Uterus (tissue), 2 donors: ENCODE measurements at regions not wholly inside any gene's neighbourhood (a gene's known extent, or its start where the extent isn't known, plus 50 kb on each side); places are given as distances from the start of the nearest gene placed in this dataset.

Experiments
- POLR2A ChIP-seq, 2 donors: fragments of 450-650 bp; IDR thresholded peaks; one replicate each; pipeline ENCODE4 v1.6.1; 2016; ENCODE audit warnings: antibody characterized with exemption in 2 of 2, mild to moderate bottlenecking in 1 of 2, moderate library complexity in 1 of 2
- TF ChIP-seq, protein P1 (sequence below), 4 experiments: fragments of 200-600 bp in 2 of 4; fragments of 450-650 bp in 2 of 4; sonication (generic) in 2 of 4; IDR thresholded peaks; one replicate each; pipeline ENCODE4 v1.5.1; 2016 to 2019; ENCODE audit warnings: antibody characterized with exemption in 4 of 4, mild to moderate bottlenecking in 2 of 4, moderate library complexity in 1 of 4

DNA sequence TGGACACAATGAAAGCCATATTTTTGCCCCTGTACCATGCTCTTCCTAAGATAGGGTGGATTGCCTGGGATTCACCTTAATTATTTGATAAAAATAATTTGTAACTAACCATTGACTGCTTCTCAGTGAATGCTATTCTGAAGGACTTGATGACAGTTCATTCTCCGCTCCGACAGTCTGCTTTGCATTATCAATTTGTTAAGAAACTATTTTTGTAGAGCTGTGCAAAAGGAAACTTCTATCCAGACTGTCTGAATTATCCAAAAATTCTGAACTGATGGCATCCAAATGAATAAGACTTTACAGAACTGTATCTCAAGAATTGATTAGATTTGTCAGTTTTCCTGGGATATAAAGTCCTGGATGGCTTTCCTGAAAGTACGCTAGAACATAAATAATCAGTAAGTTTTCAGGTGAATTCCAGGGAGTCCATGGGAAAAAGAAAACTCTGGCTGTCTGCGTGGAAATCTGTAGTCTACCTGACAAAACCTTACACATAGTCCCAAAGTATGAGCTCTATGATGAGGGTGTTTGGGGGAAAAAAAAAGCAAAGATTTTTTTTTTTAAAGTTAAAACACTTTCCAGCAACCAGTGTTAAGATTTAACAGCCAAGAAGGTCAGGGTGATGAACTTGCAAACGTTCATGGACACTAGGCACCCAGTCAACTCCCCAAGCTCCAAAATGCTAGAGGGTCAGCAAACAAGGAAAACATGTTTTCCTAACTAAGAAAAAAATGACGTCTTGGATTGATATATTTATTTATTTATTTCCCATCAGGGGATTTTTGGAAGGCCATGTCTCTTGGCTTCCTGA is 291.1 kb upstream of the TBX3 start:
- TF ChIP-seq, protein P1, sequence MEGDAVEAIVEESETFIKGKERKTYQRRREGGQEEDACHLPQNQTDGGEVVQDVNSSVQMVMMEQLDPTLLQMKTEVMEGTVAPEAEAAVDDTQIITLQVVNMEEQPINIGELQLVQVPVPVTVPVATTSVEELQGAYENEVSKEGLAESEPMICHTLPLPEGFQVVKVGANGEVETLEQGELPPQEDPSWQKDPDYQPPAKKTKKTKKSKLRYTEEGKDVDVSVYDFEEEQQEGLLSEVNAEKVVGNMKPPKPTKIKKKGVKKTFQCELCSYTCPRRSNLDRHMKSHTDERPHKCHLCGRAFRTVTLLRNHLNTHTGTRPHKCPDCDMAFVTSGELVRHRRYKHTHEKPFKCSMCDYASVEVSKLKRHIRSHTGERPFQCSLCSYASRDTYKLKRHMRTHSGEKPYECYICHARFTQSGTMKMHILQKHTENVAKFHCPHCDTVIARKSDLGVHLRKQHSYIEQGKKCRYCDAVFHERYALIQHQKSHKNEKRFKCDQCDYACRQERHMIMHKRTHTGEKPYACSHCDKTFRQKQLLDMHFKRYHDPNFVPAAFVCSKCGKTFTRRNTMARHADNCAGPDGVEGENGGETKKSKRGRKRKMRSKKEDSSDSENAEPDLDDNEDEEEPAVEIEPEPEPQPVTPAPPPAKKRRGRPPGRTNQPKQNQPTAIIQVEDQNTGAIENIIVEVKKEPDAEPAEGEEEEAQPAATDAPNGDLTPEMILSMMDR (IDR thresholded peaks at IDR 0.05), result no peak
- TF ChIP-seq POLR2A (IDR thresholded peaks at IDR 0.05), result no peak
